KMS-11 (cell line): ENCODE measurements at regions not wholly inside any gene's neighbourhood (a gene's known extent, or its start where the extent isn't known, plus 50 kb on each side); places are given as distances from the start of the nearest gene placed in this dataset.
"Not testable (repeated sequence)": the region's sequence is repeated elsewhere in the genome, so short reads cannot be mapped to it uniquely, and the experiment has no call there.

ENCODE experiments used
- H2AFZ ChIP-seq: fragments of 200-600 bp; sonication (generic); 2 replicates; pipeline ENCODE4 v1.6.1; 2016; ENCODE audit warnings: antibody characterized with exemption, mixed run types, low read depth
- H3K27ac ChIP-seq: fragments of 200-600 bp; sonication (generic); 2 replicates; pipeline ENCODE4 v1.6.1; 2016; ENCODE audit warnings: mild to moderate bottlenecking, mixed run types
- H3K27me3 ChIP-seq: fragments of 200-600 bp; sonication (generic); 2 replicates; pipeline ENCODE4 v1.6.1; 2017; ENCODE audit warnings: mild to moderate bottlenecking, low read depth, mixed run types, moderate library complexity; ENCODE audit not compliant: insufficient read depth
- H3K36me3 ChIP-seq: fragments of 200-600 bp; sonication (generic); 2 replicates; pipeline ENCODE4 v1.6.1; 2017; ENCODE audit warnings: mild to moderate bottlenecking, mixed run types; ENCODE audit not compliant: insufficient read depth
- H3K4me1 ChIP-seq: fragments of 200-600 bp; sonication (generic); 2 replicates; pipeline ENCODE4 v1.6.1; 2016; ENCODE audit warnings: mild to moderate bottlenecking, low read depth, mixed run types; ENCODE audit not compliant: poor library complexity, severe bottlenecking
- H3K4me2 ChIP-seq: fragments of 200-600 bp; sonication (generic); 2 replicates; pipeline ENCODE4 v1.7.0; 2016; ENCODE audit warnings: mild to moderate bottlenecking, mixed run types
- H3K4me3 ChIP-seq: fragments of 200-600 bp; sonication (generic); IDR thresholded peaks from 2 replicates; pipeline ENCODE4 v1.6.1; 2017; ENCODE audit warnings: low read depth, low read length, mixed read lengths; ENCODE audit not compliant: insufficient read depth
- H3K79me2 ChIP-seq: fragments of 200-600 bp; sonication (generic); 2 replicates; pipeline ENCODE4 v1.6.1; 2016; ENCODE audit warnings: low read depth, mixed run types; ENCODE audit not compliant: insufficient read depth
- H3K9ac ChIP-seq: fragments of 200-600 bp; sonication (generic); 2 replicates; pipeline ENCODE4 v1.6.1; 2016; ENCODE audit warnings: mild to moderate bottlenecking, mixed run types
- H4K20me1 ChIP-seq: fragments of 200-600 bp; sonication (generic); 2 replicates; pipeline ENCODE4 v1.6.1; 2016; ENCODE audit warnings: mild to moderate bottlenecking, mixed run types; ENCODE audit not compliant: insufficient read depth
- TF ChIP-seq, protein P1 (sequence below): fragments of 200-600 bp; sonication (generic); conservative IDR thresholded peaks from 2 replicates; pipeline ENCODE4 v1.6.1; 2017; ENCODE audit warnings: low read depth, mild to moderate bottlenecking, antibody characterized with exemption, low read length, moderate library complexity, mixed read lengths

DNA sequence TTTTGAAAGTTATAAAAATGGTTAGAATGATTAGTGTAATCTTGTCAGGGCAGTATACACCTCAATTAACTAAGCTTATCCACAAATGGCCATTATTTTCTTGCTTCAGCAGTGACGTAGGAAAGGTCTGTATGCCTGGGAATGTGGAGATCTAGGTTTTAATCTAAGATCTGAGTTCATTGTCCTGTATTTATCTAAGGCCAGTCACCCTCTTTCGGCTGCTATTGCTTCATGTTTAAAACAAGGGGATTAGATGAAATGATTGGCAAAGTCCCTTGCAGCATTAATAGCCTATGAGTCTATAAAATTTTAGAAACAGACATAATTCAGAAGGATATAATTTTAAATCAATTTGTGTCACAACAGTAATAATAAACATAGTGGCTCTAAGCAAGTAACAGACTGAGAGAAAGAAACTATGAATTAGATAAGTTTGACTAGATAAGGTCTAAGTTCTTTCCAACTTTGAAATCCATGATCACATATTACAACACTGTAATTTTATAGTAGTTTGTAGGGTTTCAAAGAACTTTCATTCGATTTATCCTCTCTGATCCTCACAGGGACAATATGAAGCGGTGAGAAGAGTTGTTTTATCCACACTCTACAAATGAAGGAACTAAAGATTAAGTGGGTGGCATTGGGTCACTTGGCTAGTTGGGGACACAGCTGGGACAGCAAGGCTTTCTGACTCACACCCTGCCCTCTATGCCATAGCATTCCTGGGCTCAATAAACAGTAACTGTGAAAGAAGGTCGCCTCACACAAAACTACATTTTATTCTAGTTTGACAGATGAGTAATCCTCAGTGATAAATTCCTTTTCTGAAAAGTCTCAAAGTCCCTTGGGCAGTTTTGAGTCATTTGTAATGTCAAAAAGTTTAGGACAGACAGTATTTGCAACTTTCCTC, 60.6 kb upstream of the RDX start:
- Histone ChIP-seq H3K4me1 (no peaks in the 10 kb centered on the region), H2AFZ (no peak overlapping the region), H3K27ac (no peak overlapping the region), H3K36me3 (no peaks in the 10 kb centered on the region), H3K4me2 (no peak overlapping the region), H3K9ac (no peak overlapping the region), H3K79me2 (no peaks in the 10 kb centered on the region), H3K4me3 (no peak overlapping the region), H4K20me1 (no peaks in the 10 kb centered on the region), H3K27me3 (no peaks in the 10 kb centered on the region)
- TF ChIP-seq, protein P1, sequence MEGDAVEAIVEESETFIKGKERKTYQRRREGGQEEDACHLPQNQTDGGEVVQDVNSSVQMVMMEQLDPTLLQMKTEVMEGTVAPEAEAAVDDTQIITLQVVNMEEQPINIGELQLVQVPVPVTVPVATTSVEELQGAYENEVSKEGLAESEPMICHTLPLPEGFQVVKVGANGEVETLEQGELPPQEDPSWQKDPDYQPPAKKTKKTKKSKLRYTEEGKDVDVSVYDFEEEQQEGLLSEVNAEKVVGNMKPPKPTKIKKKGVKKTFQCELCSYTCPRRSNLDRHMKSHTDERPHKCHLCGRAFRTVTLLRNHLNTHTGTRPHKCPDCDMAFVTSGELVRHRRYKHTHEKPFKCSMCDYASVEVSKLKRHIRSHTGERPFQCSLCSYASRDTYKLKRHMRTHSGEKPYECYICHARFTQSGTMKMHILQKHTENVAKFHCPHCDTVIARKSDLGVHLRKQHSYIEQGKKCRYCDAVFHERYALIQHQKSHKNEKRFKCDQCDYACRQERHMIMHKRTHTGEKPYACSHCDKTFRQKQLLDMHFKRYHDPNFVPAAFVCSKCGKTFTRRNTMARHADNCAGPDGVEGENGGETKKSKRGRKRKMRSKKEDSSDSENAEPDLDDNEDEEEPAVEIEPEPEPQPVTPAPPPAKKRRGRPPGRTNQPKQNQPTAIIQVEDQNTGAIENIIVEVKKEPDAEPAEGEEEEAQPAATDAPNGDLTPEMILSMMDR = no peak

DNA sequence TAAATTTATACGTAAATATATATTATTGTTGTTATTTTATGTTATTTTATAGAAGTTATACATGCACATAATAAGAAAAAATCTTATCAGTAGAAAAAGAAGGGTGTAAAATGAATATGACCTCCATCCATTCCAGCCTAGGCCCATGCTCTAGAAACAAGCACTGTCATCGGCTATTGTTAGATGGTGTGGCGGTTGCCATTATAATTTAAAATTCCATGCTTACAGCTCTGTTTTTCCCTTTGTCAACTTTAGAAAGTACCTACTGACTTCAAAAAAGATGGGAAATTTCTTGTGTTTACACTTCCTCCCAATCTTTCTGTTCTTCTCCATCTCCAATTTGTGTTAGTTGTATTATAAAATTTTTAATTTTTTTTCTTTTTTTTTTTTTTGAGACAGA, 61.9 kb upstream of the RDX start:
- no peaks in the 10 kb centered on the region for H3K27me3 ChIP-seq
- H3K4me2 ChIP-seq = no peak overlapping the region
- H3K4me3 ChIP-seq = no peak overlapping the region
- no peaks in the 10 kb centered on the region for H3K79me2 ChIP-seq
- H3K36me3 ChIP-seq = no peaks in the 10 kb centered on the region
- no peak overlapping the region for H2AFZ ChIP-seq
- no peak overlapping the region for H3K27ac ChIP-seq
- no peaks in the 10 kb centered on the region for H3K4me1 ChIP-seq
- H3K9ac ChIP-seq = no peak overlapping the region
- H4K20me1 ChIP-seq = no peaks in the 10 kb centered on the region
- TF ChIP-seq, protein P1 = no peak

DNA sequence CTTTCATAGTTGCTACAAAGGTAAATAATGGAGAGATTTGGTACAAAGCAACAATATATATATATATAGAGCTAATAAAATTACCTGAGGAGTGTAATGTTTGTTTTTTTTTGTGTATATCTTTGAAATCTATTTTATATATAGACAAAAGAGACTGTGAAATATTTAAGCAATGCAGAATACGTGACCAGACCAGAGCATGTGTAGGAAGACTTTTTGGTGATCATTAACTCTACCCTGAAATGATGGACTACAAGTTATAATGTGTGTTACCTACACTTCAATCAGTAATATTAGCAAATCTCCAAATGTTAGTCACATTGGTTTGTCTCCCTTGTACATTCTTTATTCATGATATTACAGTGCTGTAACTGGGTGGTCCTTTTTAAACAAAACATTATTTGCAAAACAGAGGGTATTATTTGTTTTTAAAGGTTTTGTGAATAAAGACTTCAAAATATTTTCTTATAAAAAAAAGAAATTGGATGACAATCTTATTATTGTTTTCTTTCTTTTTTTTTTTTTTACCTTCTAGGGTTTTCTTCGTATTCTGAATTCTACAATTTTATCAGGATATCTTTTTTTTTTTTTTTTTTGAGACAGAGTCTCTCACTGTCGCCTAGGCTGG, 64.5 kb upstream of the RDX start:
- not testable (repeated sequence) for H3K36me3 ChIP-seq, H4K20me1 ChIP-seq, H3K4me1 ChIP-seq

DNA sequence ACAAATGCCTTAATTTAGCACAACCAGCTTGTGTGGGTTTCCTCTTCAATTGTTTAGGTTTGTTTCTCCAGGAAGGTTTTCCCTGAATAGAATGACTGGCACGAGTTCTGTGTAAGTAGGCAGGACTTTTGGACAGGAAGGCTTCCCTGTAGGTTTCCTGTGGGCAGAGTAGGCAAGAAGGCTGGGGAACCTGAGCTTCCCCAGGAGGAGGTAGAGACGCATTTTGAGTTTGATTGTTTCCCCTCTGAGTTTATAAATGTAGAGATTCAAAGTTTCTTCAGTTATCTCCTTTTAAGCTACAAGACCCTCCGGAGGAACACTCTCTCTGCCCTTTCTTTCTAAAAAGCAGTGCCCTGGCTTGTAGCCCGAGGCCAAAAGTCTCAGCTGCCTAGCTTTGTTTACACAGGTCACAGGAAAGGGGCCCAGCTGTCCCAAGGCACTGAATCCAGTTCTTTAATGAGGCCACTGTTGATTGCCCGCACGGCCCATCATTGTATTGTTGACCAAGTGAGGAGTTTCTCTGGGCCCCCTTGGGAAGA, 66.6 kb upstream of the RDX start:
- H3K4me3 ChIP-seq = no peak overlapping the region
- no peaks in the 10 kb centered on the region for H4K20me1 ChIP-seq
- H3K9ac ChIP-seq = no peak overlapping the region
- TF ChIP-seq, protein P1 = no peak
- no peaks in the 10 kb centered on the region for H3K36me3 ChIP-seq
- no peak overlapping the region for H2AFZ ChIP-seq
- no peak overlapping the region for H3K27ac ChIP-seq
- H3K27me3 ChIP-seq = no peaks in the 10 kb centered on the region
- no peaks in the 10 kb centered on the region for H3K4me1 ChIP-seq
- no peaks in the 10 kb centered on the region for H3K79me2 ChIP-seq
- no peak overlapping the region for H3K4me2 ChIP-seq

More for the DNA sequence above, 64.5 kb upstream of the RDX start:
- H3K4me3 ChIP-seq, H3K79me2 ChIP-seq, H3K9ac ChIP-seq, H3K4me2 ChIP-seq, H3K27me3 ChIP-seq, H3K27ac ChIP-seq, H2AFZ ChIP-seq: not testable (repeated sequence)
